Panc1 (cell line): ENCODE measurements at regions not wholly inside any gene's neighbourhood (a gene's known extent, or its start where the extent isn't known, plus 50 kb on each side); places are given as distances from the start of the nearest gene placed in this dataset.

Experiments used
- ATAC-seq: fragments of 200-7000 bp; cut with Tn5 transposase; 2 replicates; pipeline ENCODE4 v1.9.1; 2020; ENCODE audit warnings: mild to moderate bottlenecking, moderate library complexity
- BruUV-seq: library from RNA; stranded (reverse); fragments of 400-500 nt; replicated peaks from 2 replicates; lab custom pipeline; 2021; lab: Mats Ljungman, UMichigan
- CTCF ChIA-PET: fragments of 300-600 bp; sonication (Branson Sonifier 250); formaldehyde crosslinking; loops from one replicate; lab custom pipeline; 2022; ENCODE audit warnings: antibody characterized with exemption; lab: Charles Lee
- POLR2A ChIA-PET: fragments of 300-600 bp; sonication (Branson Sonifier 250); formaldehyde crosslinking; loops from one replicate; lab custom pipeline; 2022; ENCODE audit warnings: antibody characterized with exemption; lab: Charles Lee
- DNase-seq: peaks from one replicate; pipeline ENCODE4 v3.0.0-alpha.2; 2010; ENCODE audit warnings: low read depth, low spot score
- H3K27ac ChIP-seq: 2 replicates; pipeline ENCODE4 v1.5.1; 2011; ENCODE audit warnings: mild to moderate bottlenecking, low read length, inconsistent platforms
- H3K27me3 ChIP-seq: fragments of 200-500 bp; sonication (Bioruptor generic); 2 replicates; pipeline ENCODE4 v1.6.0; 2014; ENCODE audit warnings: low read length, inconsistent platforms; ENCODE audit not compliant: control insufficient read depth, insufficient read depth
- H3K36me3 ChIP-seq: fragments of 200-500 bp; sonication (Bioruptor generic); 2 replicates; pipeline ENCODE4 v1.5.1; 2014; ENCODE audit warnings: inconsistent platforms, mild to moderate bottlenecking, low read length, moderate library complexity; ENCODE audit not compliant: control insufficient read depth, insufficient read depth
- H3K4me1 ChIP-seq: 2 replicates; pipeline ENCODE4 v1.5.1; 2011; ENCODE audit warnings: inconsistent platforms, mild to moderate bottlenecking, low read length, moderate library complexity; ENCODE audit not compliant: control insufficient read depth, insufficient read depth
- H3K4me3 ChIP-seq, 2 experiments: 2 replicates each; pipeline ENCODE4 v1.5.1; 2011 to 2012; ENCODE audit warnings: low read depth in 2 of 2, low read length in 2 of 2, mild to moderate bottlenecking in 2 of 2, inconsistent platforms in 1 of 2, moderate library complexity in 1 of 2
- H3K9me3 ChIP-seq: fragments of 200-500 bp; sonication (Bioruptor generic); 2 replicates; pipeline ENCODE4 v1.5.1; 2014; ENCODE audit warnings: low read depth, mild to moderate bottlenecking, inconsistent platforms, low read length, moderate library complexity; ENCODE audit not compliant: control insufficient read depth, insufficient read depth
- CTCF ChIP-seq: fragments of 450-650 bp; IDR thresholded peaks from 2 replicates; pipeline ENCODE4 v1.5.1; 2017; ENCODE audit warnings: mild to moderate bottlenecking
- POLR2AphosphoS5 ChIP-seq: IDR thresholded peaks from 2 replicates; pipeline ENCODE4 v1.6.1; 2012; ENCODE audit warnings: mild to moderate bottlenecking, low read depth, low read length, moderate library complexity
- REST ChIP-seq, 2 experiments: IDR thresholded peaks; 2 replicates each; pipeline ENCODE4 v1.6.1; 2011 to 2012; ENCODE audit warnings: low read depth in 2 of 2, control low read depth in 1 of 2, low read length in 1 of 2, mild to moderate bottlenecking in 1 of 2, moderate library complexity in 1 of 2; ENCODE audit not compliant: insufficient read depth in 1 of 2
- SIN3A ChIP-seq: IDR thresholded peaks from 2 replicates; pipeline ENCODE4 v1.6.1; 2012; ENCODE audit warnings: low read depth, mild to moderate bottlenecking, low read length, moderate library complexity, borderline replicate concordance; ENCODE audit not compliant: insufficient read depth
- TCF7L2 ChIP-seq: IDR thresholded peaks from 2 replicates; pipeline ENCODE4 v1.6.1; 2011; ENCODE audit warnings: mild to moderate bottlenecking, low read depth, low read length, inconsistent platforms
- in situ Hi-C: cut with HindIII; loops from 2 replicates; pipeline ENCODE4 v1.10.0; 2016; ENCODE audit warnings: low sequenced_read_pairs, low pct_unique_long_range_greater_than_20kb
- intact Hi-C: fragments of 100-400 bp; cut with micrococcal nuclease; formaldehyde crosslinking; loops from one replicate; pipeline ENCODE4 v1.10.0; 2022; ENCODE audit not compliant: unreplicated experiment

GRCh38 chr20:22466447-22467171 lies 117.8 kb downstream of the FOXA2 start:
- Histone ChIP-seq H3K4me1 (peaks cover 11% of the 10 kb centered on the region; the same call in 1 of the 2 replicates), H3K4me3 (no peak overlapping the region), H3K27me3 (no peaks in the 10 kb centered on the region), H3K9me3 (no peaks in the 10 kb centered on the region), H3K36me3 (no peaks in the 10 kb centered on the region), H3K27ac (no peak overlapping the region)
- DNase-seq (no peak), ATAC-seq (no peak)
- intact Hi-C loops (no loop called here), in situ Hi-C loops (no loop called here)
- ChIA-PET POLR2A (no interaction called here), CTCF (no interaction called here)
- no TSS peak for BruUV-seq
- TF ChIP-seq TCF7L2 (no peak), POLR2AphosphoS5 (no peak), SIN3A (no peak), REST (IDR thresholded peaks at IDR 0.05; ENCODE audit: insufficient read depth in 1 of 2, low read depth in 2 of 2, low read length in 1 of 2) (no peak), CTCF (no peak)

GRCh38 chr20:22465622-22466446 lies 118.5 kb downstream of the FOXA2 start:
- CTCF ChIA-PET, result no interaction called here
- intact Hi-C loops, result no loop called here
- POLR2A ChIA-PET, result no interaction called here
- no TSS peak for BruUV-seq
- no peaks in the 10 kb centered on the region for H3K27me3 ChIP-seq
- H3K4me1 ChIP-seq, result peaks cover 11% of the 10 kb centered on the region; the same call in 1 of the 2 replicates
- no peaks in the 10 kb centered on the region for H3K36me3 ChIP-seq
- H3K9me3 ChIP-seq, result no peaks in the 10 kb centered on the region
- DNase-seq (no peak), ATAC-seq (no peak)
- in situ Hi-C loops, result no loop called here
- no peak overlapping the region for H3K4me3 ChIP-seq
- H3K27ac ChIP-seq, result no peak overlapping the region
- TF ChIP-seq SIN3A (no peak), POLR2AphosphoS5 (no peak), TCF7L2 (no peak), REST (IDR thresholded peaks at IDR 0.05; ENCODE audit: insufficient read depth in 1 of 2, low read depth in 2 of 2, low read length in 1 of 2) (no peak), CTCF (no peak)
